CD4-positive, alpha-beta T cell (primary cell): ENCODE measurements at regions not wholly inside any gene's neighbourhood (a gene's known extent, or its start where the extent isn't known, plus 50 kb on each side); places are given as distances from the start of the nearest gene placed in this dataset.

Experiments
- ATAC-seq: fragments of 200-7000 bp; cut with Tn5 transposase; one replicate; pipeline ENCODE4 v1.10.0; 2022; ENCODE audit warnings: mild to moderate bottlenecking; ENCODE audit not compliant: poor library complexity
- CTCF ChIA-PET: fragments of 350-600 bp; sonication (Branson Sonifier 250); formaldehyde crosslinking; loops from one replicate; lab custom pipeline; 2021; ENCODE audit warnings: antibody characterized with exemption, inconsistent platforms; lab: Charles Lee
- POLR2A ChIA-PET: fragments of 350-600 bp; sonication (Branson Sonifier 250); formaldehyde crosslinking; loops from one replicate; lab custom pipeline; 2021; ENCODE audit warnings: antibody characterized with exemption, inconsistent platforms; lab: Charles Lee
- DNase-seq, 14 experiments: peaks; one replicate each; pipeline ENCODE4 v3.0.0-alpha.2; 2013 to 2020; ENCODE audit warnings: mixed read lengths in 2 of 14
- H3K27ac ChIP-seq, 2 donors: one replicate each; pipeline versions ENCODE4 v1.5.1 to v1.7.0; 2013; ENCODE audit warnings: low read length in 2 of 2, low read depth in 1 of 2, mild to moderate bottlenecking in 1 of 2
- H3K27me3 ChIP-seq, 2 experiments: 1 replicate in 1 of 2; 2 replicates in 1 of 2; pipeline versions ENCODE4 v1.6.1 to v1.7.0; 2013; ENCODE audit warnings: low read length in 2 of 2, control low read depth in 1 of 2, mild to moderate bottlenecking in 1 of 2, moderate library complexity in 1 of 2; ENCODE audit not compliant: insufficient read depth in 2 of 2, control insufficient read depth in 1 of 2
- H3K36me3 ChIP-seq: one replicate; pipeline ENCODE4 v1.6.1; 2013; ENCODE audit warnings: low read length, control low read depth; ENCODE audit not compliant: insufficient read depth
- H3K4me1 ChIP-seq: one replicate; pipeline ENCODE4 v1.6.1; 2013; ENCODE audit warnings: low read length, control low read depth; ENCODE audit not compliant: insufficient read depth
- H3K4me3 ChIP-seq: one replicate; pipeline ENCODE4 v1.5.1; 2013; ENCODE audit warnings: mild to moderate bottlenecking, low read length, moderate library complexity
- H3K9me3 ChIP-seq, 2 experiments: 1 replicate in 1 of 2; 2 replicates in 1 of 2; pipeline versions ENCODE4 v1.6.1 to v1.7.0; 2013; ENCODE audit warnings: low read length in 2 of 2, mild to moderate bottlenecking in 2 of 2, control low read depth in 1 of 2, moderate library complexity in 1 of 2; ENCODE audit not compliant: control insufficient read depth in 1 of 2, insufficient read depth in 1 of 2
- H3K27ac Mint-ChIP-seq: one replicate; pipeline ENCODE4 v1.8.0; 2020; ENCODE audit warnings: mixed read lengths
- H3K27me3 Mint-ChIP-seq: one replicate; pipeline ENCODE4 v1.8.0; 2021; ENCODE audit warnings: mixed read lengths
- H3K36me3 Mint-ChIP-seq: one replicate; pipeline ENCODE4 v1.8.0; 2021; ENCODE audit warnings: low read depth, mixed read lengths
- H3K4me1 Mint-ChIP-seq: one replicate; pipeline ENCODE4 v1.8.0; 2021; ENCODE audit warnings: low read depth, mixed read lengths
- H3K4me3 Mint-ChIP-seq: one replicate; pipeline ENCODE4 v1.8.0; 2020; ENCODE audit warnings: mild to moderate bottlenecking, mixed read lengths
- H3K9me3 Mint-ChIP-seq: one replicate; pipeline ENCODE4 v1.8.0; 2020; ENCODE audit warnings: mixed read lengths
- CTCF ChIP-seq: fragments of 200-600 bp; IDR thresholded peaks from one replicate; pipeline ENCODE4 v1.8.0; 2022; ENCODE audit warnings: antibody characterized with exemption, mild to moderate bottlenecking
- intact Hi-C, 2 experiments: fragments of 100-400 bp; cut with DNase I in 1 of 2; cut with micrococcal nuclease in 1 of 2; formaldehyde crosslinking; loops; one replicate each; pipeline versions ENCODE4 v1.15.1 to v1.9.0; 2023 to 2025; cut with DNase I, micrococcal nuclease

GRCh38 chr11:71200172-71200716 is 52.1 kb downstream of the SHANK2 start:
- Mint-ChIP-seq H3K4me1 (no peaks in the 10 kb centered on the region), H3K27me3 (no peaks in the 10 kb centered on the region), H3K9me3 (no peaks in the 10 kb centered on the region), H3K36me3 (no peaks in the 10 kb centered on the region), H3K27ac (no peak overlapping the region), H3K4me3 (no peak overlapping the region)
- no peak for ATAC-seq
- no peaks in the 10 kb centered on the region for H3K9me3 ChIP-seq
- no peaks in the 10 kb centered on the region for H3K27me3 ChIP-seq
- no peaks in the 10 kb centered on the region for H3K36me3 ChIP-seq
- no peak for DNase-seq
- ChIA-PET CTCF (no interaction called here), POLR2A (no interaction called here)
- intact Hi-C loops: no loop called here
- no peak for TF ChIP-seq CTCF
- no peak overlapping the region for H3K27ac ChIP-seq
- H3K4me1 ChIP-seq: no peaks in the 10 kb centered on the region
- H3K4me3 ChIP-seq: no peak overlapping the region

GRCh38 chr11:71199226-71199820 is 53.1 kb downstream of the SHANK2 start:
- H3K4me1 ChIP-seq: no peaks in the 10 kb centered on the region
- DNase-seq: no peak
- Mint-ChIP-seq H3K4me1 (no peaks in the 10 kb centered on the region), H3K9me3 (no peaks in the 10 kb centered on the region), H3K4me3 (no peak overlapping the region), H3K27ac (no peak overlapping the region), H3K27me3 (no peaks in the 10 kb centered on the region), H3K36me3 (no peaks in the 10 kb centered on the region)
- H3K9me3 ChIP-seq: peaks cover 0 to under 1% of the 10 kb centered on the region in 2 experiments
- H3K36me3 ChIP-seq: no peaks in the 10 kb centered on the region
- ChIA-PET POLR2A (no interaction called here), CTCF (no interaction called here)
- H3K27ac ChIP-seq: no peak overlapping the region
- no peak for TF ChIP-seq CTCF
- intact Hi-C loops: no loop called here
- no peak for ATAC-seq
- no peaks in the 10 kb centered on the region for H3K27me3 ChIP-seq
- no peak overlapping the region for H3K4me3 ChIP-seq

DNA sequence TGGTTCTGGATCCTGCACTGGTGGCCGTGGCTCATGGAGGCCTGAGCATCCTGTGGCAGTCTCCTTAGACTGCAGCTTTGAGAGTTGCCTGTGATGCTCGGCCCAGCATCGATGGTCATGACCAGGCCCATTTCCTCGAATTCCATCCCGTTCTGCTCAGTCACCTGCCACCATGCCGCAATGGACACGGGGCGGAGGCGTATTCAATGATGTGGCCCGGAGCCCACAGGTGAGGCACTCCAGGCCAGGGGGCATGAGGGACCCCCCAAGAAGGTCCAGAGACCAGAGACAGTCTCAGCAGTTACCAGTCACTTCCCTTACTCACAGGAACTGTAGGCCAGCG is 53.6 kb downstream of the SHANK2 start:
- Histone ChIP-seq H3K27me3 (no peaks in the 10 kb centered on the region), H3K9me3 (peaks cover 0 to 4% of the 10 kb centered on the region in 2 experiments), H3K4me1 (no peaks in the 10 kb centered on the region), H3K27ac (no peak overlapping the region), H3K36me3 (no peaks in the 10 kb centered on the region), H3K4me3 (no peak overlapping the region)
- no peaks in the 10 kb centered on the region for H3K9me3 Mint-ChIP-seq
- H3K4me1 Mint-ChIP-seq: no peaks in the 10 kb centered on the region
- ChIA-PET CTCF (no interaction called here), POLR2A (no interaction called here)
- TF ChIP-seq CTCF: no peak
- no peak overlapping the region for H3K4me3 Mint-ChIP-seq
- H3K36me3 Mint-ChIP-seq: no peaks in the 10 kb centered on the region
- ATAC-seq (no peak), DNase-seq (no peak)
- no peaks in the 10 kb centered on the region for H3K27me3 Mint-ChIP-seq
- intact Hi-C loops: no loop called here
- H3K27ac Mint-ChIP-seq: no peak overlapping the region
